LNCAP (cell line): ENCODE measurements at regions not wholly inside any gene's neighbourhood (a gene's known extent, or its start where the extent isn't known, plus 50 kb on each side); places are given as distances from the start of the nearest gene placed in this dataset.
A peak's percentile ranks its signal among the peaks of the same experiment; 100 is the strongest.

Source experiments
- TF ChIP-seq, protein P1 (sequence below): fragments of 450-650 bp; IDR thresholded peaks from 2 replicates; pipeline ENCODE4 v1.5.1; 2017; ENCODE audit warnings: mild to moderate bottlenecking

DNA sequence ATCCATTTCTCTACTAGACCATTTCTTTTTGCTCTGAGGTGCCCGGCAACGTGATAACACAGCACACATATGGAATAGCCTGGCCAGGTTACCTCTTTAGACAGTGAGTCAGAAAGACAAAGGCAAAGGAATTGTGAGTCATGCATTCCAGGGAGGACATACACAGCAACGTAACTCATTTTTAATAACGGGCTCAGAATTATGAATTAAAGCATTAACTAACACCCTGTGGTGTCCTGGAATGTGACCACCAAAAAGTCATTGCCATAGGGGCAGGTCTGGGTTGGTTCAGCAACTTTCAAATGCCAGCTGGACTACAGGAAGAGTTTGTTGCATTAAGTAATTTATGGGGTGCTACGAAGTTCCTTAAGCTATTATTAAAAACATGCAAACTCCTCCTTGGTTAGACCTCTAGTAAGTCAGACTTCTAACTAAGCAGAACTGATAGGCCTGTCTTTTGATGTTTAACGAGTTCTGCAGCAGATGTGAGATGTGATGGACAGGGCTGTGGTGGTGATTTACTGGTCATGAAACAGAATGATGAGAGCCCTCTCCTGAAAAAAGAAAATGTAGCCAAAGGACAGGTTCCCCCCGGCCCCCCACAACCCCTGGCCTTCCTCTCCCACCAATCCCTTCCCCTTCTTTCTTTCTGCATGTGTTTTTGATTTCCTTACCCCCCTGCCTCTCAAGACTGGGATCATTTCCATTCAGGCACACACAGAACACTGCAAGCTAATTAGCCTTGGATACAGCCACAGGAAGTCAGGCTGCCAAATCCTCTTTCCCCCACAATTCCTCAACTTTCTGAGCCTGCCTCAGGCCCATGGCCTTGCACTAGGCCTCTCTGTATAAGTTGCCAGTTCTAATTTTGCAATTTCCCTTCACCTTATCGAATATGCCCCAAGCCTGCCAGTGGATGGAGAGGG is 88.9 kb upstream of the HAO2 start:
- TF ChIP-seq, protein P1, sequence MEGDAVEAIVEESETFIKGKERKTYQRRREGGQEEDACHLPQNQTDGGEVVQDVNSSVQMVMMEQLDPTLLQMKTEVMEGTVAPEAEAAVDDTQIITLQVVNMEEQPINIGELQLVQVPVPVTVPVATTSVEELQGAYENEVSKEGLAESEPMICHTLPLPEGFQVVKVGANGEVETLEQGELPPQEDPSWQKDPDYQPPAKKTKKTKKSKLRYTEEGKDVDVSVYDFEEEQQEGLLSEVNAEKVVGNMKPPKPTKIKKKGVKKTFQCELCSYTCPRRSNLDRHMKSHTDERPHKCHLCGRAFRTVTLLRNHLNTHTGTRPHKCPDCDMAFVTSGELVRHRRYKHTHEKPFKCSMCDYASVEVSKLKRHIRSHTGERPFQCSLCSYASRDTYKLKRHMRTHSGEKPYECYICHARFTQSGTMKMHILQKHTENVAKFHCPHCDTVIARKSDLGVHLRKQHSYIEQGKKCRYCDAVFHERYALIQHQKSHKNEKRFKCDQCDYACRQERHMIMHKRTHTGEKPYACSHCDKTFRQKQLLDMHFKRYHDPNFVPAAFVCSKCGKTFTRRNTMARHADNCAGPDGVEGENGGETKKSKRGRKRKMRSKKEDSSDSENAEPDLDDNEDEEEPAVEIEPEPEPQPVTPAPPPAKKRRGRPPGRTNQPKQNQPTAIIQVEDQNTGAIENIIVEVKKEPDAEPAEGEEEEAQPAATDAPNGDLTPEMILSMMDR = no peak

DNA sequence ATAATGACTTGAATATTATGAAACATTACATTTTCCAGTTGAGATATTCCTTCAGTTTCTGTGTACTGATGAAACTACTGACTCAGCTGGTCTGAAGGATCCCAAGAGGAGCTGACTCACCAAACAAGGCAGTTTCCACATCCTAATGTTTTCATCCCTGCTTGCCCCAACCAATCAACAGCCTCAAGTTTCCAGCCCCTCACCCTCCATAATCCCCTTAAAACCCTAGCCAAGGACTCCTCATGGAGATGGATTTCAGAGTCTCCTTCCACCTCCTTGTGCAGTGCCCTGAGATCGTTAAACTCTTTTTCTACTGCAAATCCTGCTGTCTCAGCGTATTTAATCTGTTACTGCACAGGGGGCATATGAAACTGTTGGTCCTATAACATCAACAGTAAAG is 83.1 kb upstream of the HAO2 start:
- TF ChIP-seq, protein P1 = no peak

DNA sequence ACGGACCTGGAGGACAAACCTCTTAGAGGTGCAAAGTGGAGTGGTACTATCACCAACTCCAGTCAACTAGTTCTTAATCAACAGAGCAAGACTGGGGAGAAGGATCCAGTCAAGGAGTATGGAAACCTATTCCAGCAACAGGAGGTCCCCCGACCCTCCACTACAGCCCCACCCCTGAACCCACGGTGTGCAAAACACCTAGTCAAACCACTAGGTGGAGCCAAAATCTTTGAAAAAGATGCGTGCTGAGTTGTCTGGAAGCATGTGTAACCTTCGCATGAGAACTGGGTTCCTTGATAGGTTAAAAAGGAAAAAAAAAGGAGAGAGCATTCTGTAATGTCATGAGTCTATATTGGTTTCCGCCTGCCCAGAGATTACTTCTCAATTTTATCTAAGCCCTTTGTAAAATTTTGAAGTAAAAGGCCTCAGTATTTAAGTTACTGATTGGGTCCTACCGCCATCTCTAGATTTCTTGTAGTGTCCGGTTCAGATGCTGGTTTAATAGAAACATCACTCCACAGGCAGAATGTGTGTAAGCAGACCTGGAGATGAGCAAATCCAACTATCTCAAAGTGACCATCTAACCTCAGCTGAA is 81.9 kb upstream of the HAO2 start:
- TF ChIP-seq, protein P1 = peak; percentile 82

DNA sequence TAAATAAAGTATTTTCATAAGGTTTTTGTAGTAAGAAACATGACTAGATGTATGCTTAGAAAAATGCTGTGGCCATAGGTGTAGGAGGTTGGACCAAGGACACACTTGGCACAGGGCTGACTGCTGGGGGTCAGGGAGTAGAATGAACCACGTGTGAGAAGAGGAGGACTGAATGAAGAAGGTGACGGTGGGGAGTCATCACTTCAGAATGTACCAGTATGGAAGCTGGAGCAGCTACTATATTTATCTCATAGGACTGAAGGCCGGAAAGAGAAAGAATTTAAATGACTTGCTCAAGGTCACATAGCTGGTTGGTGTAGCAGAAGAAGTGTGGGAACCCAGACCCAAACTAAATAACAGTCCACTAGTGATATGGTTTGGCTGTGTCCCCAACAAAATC is 79.8 kb upstream of the HAO2 start:
- TF ChIP-seq, protein P1 = no peak

DNA sequence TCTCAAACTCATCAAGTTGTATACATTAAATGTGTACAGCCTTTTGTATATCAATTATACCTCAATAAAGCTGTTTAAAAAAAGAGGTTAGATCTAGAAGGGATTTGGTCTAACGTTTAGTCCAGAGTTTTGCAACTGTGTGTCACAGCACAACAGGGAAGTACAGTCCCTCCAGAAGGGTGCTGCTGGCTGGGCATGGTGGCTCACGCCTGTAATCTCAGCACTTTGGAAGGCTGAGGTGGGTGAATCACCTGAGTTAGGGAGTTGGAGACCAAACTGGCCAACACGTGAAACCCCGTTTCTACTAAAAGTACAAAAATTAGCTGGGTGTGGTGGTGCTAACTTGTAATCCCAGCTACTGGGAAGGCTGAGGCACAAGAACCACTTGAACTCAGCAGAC is 78.3 kb upstream of the HAO2 start:
- TF ChIP-seq, protein P1 = no peak

DNA sequence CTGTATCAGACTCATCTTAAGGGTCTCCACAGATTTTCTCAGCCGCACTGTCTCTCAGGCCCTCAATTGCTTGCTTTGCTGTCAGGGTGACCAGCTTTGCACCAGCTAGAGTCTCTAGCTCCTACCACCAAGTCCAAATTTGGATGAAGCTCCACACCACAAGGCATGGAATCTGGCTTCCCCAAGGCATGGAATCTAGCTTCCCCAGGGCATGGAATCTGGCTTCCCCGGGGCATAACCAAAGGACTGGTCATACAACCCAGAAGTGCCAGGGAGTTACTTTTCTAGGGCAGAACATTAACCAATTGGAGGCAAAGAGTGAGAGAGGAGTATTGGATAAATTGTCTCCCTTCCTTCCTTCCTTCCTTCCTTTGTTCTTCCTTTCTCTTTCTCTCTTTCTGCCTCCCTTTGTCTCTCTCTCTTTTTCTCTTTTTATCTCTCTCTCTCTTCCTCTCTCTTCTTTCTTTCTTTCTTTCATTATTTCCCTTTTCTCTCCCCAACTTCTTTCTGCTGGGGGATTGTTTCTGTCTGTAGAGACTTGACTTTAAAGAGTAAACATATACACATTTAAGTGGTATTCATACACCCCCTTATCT is 76.9 kb upstream of the HAO2 start:
- TF ChIP-seq, protein P1 = no peak

DNA sequence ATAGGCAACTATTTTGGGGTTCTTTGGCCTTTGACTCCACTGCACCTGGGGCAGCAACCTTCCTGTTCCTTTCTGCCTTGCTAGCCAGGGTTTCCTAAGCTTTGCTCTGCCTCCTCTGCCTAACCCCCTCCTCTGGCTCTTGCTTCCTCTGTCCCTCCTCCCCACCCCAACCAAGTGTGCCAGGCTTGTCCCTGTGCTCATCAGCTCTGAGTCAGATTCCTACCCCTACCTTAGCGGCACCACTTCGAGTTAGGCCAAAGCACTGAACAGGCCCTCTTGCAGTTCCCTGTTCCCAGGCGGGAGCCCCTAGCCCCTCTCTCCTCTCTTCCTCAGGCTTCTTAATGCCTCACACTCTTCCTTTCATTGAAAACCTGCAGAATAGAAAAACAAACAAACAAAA is 74.8 kb upstream of the HAO2 start:
- TF ChIP-seq, protein P1 = no peak
